Embryonic facial prominence (tissue), 1 donor: ENCODE measurements at regions not wholly inside any gene's neighbourhood (a gene's known extent, or its start where the extent isn't known, plus 50 kb on each side); places are given as distances from the start of the nearest gene placed in this dataset.
"Not testable (repeated sequence)": the region's sequence is repeated elsewhere in the genome, so short reads cannot be mapped to it uniquely, and the experiment has no call there.

Experiments used
- DNase-seq: peaks from one replicate; pipeline ENCODE4 v3.0.0-alpha.2; 2016; ENCODE audit errors: extremely low spot score

DNA sequence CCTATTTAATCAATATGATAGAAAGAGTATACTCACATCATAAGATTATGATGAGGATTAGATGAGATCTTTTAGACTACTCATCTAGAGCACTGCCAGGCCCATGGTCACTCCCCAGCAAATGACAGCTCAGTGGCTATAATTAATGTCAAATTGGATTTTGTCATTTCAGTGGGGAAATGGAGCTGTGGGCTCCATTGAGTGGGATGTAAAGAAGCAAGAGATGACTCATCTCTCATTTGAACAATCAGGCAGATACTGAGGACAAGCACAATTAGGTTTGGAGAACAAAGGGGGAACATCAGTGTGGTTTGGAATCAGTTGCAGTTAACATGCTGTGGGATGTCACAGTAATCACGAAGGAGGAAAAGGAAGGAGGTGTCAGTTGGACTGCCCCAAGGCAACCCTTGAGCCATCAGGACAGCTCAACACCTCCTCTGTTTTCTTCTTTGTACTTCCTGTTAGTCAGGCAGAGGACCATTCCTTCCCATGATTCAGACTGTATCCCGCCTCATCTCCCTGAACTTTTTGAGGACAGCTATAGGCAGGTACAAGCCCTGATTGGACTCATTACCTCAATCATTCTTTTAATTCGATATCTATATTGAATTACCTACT is 473.7 kb upstream of the ISX start:
- no peak for DNase-seq

DNA sequence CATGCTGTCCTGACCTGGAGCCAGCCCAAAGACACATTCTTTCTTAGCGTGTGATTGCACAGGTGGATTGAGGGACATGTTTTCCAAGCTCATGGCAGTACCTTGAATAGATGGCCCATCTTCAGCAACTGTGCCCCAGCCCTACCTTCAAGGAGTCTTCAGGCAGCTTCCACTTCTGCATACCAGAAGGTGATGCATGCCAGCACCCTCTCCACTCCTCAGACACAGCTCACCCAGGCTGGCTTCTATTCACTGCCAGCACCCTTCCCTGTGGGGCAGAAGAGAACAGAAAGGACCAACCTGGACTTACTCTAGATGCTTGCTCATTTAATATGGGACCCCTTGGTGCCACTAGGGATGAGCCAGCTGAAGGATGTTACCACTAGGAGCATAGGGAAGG is 466.4 kb upstream of the ISX start:
- DNase-seq, result no peak

DNA sequence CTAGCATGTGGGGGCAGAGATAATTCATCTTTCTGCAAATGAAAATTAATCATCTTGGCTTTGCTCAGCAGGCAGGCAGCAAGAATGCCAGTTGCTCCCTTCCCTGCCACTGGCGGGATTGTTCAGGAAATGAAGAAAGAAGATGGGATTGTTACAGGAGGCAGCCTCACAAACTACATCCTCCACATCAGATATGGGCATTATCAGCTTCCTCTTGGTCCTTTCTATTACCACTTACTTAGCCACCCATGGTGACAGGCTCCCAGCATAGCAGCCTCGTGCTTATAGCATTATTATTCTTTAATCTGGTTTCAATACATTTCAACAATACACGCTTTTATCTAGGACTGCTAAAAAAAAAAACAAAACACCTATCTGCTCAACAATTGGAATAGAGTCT is 461.6 kb upstream of the ISX start:
- DNase-seq, result no peak

DNA sequence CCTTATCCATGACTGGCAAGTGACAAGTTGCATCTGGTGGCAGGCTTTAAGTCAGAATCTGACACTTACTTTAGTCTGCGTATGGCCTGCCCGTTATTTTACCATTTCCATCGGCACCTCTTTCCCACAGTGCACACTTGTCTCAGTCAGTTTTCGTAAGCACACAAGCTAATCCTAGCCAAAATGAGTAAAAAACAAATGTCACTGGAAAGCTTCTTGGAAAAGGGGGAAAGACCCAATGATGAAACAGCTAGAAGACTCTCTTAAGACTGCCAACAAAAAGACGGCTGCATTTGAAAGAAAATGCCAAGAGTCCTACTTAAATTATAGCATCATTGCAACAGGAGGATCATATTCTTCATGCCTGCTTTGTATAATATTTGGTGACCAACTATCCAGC is 457.9 kb upstream of the ISX start:
- no peak for DNase-seq

DNA sequence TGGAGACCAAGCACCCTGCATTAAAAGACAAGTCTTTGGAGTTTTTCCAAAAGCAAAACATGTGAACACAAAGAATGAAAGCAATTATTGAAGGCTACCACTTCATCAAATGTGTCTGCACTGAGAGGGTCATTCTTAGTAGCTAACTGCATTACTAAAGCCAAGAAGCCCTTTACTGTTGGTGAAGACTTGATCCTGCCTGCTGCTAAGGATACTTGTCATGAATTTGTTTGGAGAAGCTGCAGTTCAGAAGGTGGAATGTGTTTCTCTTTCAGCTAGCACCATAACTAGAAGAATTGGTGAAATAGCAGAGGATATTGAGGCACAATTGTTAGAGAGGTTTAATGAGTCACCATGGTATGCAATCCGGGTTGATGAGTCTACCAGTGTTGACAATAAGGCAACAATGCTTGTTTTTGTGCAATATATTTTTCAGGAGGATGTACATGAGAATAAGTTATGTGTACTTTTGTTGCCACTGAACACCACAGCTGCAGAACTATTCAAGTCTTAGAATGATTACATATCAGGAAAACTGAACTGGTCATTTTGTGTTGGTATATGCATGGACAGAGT is 457.3 kb upstream of the ISX start:
- DNase-seq, result no peak

DNA sequence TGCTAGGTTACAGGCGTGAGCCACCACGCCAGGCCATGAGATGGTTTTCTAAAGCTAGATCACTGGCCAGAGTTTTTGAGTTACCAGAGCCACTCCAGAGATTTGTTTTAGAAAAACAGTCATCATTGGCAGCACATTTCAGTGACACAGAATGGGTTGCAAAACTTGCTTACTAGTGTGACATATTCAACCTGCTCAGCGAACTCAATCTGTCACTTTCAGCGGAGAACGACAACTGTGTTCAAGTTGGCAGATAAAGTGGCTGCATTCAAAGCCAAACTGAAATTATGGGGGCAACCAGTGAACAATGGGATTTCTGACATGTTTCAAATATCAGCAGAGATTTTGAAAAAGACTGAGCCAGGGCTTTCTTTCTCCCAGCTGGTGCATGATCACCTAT is 456.3 kb upstream of the ISX start:
- DNase-seq, result no peak

DNA sequence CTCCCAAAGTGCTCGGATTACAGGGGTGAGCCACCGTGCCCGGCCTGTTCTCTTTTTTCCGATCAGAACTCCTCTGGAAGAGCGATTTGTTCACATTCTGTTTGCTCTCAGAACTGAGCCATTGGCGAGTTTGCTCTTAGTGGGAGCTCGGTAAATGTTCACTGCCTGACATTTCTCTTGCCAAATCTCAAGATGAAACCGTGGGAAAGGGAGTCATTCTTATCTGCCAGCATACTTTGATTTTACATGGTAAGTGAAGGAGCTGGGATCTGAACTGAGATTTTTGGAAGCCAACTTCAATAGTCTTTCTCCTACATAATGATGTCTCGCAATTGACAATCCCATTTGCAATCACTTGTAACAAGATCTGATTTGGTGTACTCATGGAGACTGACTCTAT is 445.8 kb upstream of the ISX start:
- no peak for DNase-seq

DNA sequence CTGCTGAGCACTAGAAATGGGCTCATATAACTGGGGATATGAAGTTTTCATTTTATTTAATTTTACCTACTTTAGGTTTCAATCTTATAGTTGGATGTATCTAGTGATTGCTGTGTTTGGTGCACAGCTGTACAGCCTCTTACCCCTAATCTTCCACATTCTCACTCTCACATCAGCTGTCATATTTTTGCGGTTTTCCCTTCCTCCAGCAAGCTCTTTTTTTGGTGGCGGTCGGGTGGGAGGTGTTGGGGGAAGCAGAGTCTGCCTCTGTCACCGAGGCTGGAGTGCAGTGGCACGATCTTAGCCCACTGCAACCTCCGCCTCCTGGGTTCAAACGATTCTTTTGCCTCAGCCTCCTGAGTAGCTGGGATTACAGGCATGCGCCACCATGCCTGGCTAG is 445.1 kb upstream of the ISX start:
- DNase-seq, result no peak

DNA sequence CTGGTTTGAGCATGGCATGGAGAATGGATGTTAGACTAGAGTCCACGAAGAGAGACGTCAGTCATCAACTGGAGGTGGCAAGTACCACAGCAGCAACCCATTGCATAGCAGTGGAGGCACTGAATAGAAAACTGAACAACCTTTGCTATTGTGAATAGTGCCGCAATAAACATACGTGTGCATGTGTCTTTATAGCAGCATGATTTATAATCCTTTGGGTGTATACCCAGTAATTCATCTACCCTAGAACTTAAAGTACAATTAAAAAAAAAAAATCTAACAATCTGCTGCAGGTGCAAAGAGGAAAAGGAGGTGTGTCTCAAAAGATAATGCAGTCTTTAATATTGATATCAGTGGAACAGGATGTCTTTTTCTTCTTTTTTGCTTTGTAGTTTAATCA is 443.4 kb upstream of the ISX start:
- no peak for DNase-seq

DNA sequence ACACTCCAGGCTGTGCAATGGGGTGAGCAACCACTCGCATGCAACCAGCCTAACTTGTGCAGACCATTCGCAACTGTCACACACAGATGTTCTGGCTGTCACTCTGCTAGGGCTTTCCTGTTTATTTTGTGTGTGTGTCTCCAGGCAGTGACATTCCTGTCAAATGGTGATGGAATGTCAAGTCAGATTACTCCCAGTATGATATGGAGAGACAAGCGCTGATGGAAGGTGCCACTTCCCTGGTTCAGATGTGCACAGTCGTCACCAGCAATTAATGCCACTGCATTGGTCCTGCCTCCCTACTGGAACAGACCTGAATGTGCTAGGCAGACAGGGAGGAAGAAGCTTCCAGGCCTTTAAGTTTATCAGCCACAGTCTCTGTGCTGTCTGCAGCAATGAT is 442.4 kb upstream of the ISX start:
- no peak for DNase-seq

DNA sequence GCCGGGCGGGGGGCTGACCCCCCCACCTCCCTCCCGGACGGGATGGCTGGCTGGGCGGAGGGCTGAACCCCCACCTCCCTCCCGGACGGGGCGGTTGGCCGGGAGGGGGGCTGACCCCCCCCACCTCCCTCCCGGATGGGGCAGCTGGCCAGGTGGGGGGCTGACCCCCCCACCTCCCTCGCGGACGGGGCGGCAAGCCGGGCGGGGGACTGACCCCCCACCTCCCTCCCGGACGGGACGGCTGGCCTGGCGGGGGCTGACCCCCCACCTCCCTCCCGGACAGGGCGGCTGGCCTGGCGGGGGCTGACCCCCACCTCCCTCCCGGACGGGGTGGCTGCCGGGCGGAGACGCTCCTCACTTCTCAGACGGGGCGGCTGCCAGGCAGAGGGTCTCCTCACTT is 440.1 kb upstream of the ISX start:
- DNase-seq, result not testable (repeated sequence)

DNA sequence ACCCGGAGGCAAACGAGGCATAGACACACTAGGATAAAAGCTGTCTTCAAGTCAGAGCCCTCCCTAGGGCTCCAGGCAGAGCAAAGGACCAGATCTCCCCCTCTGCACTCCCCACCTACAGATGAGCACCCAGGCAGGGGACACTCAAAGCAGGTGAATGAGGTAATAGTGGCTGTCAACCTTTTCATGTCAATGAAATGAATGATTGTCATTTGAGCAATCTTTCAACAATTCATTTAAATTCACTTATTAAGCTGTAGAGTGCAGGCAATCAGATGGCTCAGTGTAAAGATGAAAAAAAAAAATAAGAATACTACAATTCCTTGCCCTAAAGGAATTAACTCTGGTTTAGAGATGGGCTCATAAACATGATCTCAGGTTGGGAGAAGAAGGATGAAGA is 427.8 kb upstream of the ISX start:
- DNase-seq, result no peak

DNA sequence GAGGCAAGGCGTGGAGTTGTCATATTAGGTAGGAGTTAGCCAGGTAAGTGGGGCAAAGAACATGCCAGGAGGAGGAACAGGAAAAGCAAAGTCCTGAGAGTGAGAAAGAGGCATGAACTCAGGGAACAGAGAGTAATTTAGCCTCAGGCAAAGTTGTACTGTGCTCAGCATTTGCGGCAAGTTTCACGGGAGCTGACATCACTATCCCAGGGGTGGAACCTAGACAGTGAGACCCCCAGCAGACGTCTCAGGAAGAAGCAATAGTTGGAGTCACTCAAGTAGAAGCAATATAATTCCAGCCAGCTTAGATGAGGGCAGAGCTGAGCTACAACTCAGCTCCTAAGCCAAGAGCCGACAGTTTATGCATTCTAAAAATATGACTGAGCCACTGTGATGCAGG is 426.0 kb upstream of the ISX start:
- no peak for DNase-seq

DNA sequence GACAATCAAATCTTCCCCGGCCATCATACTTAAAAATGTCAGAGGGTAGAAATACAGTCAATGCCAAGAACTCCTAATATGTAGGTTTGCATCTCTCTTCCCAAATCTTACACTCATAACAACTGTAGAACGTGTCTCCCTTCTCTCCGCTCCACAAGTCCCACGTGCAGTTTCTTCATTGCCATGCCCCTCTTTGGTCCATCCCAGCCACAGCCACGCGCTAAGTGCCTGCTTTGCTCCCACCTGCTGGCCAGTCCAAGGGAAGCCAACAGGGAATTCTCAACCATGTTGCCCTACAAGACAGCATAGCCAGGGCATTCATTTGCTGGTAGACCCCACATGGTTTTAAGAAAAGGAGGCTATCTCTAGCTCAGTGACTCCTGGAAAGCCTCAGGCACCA is 420.6 kb upstream of the ISX start:
- no peak for DNase-seq

DNA sequence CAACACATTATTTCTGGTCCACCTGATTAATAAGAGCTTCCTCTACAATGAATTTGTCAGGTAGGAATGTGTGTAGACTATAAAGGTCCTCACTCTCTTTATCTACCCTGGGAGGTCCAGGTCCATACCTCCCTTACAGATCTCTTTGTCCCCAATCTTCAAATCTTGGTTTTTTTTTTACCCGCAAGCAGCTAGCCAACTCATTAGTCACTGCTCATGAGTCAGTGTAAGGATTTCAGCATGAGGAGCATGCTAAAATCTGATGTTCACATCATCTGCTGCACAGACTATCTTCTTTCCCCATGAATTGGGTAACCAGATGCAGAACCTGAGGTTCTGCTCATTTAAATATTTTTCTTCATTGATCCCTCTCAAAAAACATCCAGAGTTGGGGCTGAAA is 397.0 kb upstream of the ISX start:
- DNase-seq, result no peak

DNA sequence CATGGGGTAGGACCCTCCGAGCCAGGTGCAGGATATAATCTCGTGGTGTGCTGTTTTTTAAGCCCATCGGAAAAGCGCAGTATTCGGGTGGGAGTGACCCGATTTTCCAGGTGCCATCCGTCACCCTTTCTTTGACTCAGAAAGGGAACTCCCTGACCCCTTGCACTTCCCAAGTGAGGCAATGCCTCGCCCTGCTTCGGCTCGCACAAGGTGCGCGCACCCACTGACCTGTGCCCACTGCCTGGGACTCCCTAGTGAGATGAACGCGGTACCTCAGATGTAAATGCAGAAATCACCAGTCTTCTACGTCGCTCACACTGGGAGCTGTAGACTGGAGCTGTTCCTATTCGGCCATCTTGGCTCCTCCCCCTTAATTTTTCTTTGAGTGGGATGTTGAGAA is 382.9 kb upstream of the ISX start:
- DNase-seq, result not testable (repeated sequence)

DNA sequence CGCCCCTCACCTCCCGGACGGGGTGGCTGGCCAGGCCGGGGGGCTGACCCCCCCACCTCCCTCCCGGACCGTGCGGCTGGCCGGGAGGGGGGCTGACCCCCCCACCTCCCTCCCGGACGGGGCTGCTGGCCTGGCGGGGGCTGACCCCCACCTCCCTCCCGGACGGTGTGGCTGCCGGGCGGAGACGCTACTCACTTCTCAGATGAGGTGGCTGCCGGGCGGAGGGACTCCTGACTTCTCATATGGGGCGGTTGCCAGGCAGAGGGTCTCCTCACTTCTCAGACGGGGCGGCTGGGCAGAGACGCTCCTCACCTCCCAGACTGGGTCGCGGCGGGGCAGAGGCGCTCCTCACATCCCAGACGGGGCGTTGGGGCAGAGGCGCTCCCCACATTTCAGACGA is 381.7 kb upstream of the ISX start:
- not testable (repeated sequence) for DNase-seq

DNA sequence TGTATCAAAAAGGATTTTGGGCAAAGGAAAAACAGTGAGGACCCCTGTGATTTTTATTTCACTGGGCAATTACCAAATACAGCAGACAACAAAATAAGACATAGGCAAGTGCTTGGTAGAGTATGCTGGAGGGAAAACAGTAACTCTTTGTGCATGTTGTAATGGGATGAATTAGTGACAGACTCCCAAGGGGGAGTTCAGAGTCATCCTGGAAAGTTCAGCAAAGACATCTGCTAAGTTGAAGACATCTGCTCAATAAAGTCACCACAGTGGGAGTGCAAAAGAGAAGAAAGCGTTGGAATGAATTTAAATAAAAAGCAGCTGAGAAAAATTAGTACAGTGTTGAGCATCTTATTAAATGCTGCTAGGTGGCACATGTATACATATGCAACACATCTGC is 378.8 kb upstream of the ISX start:
- no peak for DNase-seq

DNA sequence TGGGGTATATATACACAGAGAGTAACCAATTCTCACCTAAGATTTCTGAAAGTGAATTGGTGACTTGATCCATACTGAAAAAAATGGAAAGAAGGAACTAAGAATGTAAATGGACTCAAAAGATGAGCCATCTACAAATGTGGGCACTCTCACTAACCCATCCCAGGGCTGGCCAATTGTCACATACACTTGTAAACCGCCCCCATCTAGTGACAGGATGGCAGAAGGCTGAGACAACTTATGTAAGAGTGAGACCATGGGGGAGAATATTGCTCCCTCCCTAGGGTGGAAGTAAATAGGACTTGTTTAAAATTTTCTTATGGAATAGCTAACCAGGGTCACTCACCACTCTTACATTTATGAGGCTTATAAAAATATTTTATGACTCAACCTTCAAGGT is 377.1 kb upstream of the ISX start:
- DNase-seq, result no peak

DNA sequence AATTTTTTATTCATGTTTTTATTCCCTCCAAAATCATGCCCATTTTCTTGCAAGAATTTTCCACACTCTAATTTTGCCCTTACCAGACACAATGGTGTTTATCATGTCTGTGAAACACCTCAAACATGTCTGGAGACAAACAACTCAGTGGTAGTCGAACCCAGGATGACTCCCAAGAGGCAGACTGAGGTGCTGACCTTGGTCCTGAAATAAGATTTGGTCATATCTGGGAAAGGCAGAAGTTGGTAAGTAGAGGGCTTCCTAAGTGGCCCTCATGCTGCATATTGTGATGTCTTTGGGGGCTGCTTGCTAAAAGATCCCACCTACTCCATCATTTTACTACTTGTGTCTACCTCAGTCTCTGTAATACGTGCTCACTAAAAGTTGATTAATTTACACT is 369.4 kb upstream of the ISX start:
- DNase-seq, result no peak

DNA sequence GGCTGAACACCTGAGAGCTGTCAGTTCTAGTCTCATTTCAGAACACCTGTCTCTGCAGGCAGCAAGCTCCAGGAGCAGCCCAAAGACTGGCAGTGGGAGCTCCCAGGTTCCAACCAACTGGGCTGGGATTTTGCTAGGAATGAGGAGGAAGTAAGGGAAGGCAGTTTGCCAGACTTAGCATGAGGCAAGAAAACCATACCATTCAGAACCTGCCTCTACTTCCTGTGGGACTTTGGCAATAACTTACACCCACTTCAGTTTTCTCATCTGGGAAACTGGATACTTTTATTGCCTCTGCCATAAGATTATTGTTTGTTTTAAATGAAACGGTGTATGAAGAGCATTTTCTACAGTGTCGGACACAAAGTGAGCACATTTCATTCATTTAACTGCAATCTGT is 363.7 kb upstream of the ISX start:
- DNase-seq, result no peak

DNA sequence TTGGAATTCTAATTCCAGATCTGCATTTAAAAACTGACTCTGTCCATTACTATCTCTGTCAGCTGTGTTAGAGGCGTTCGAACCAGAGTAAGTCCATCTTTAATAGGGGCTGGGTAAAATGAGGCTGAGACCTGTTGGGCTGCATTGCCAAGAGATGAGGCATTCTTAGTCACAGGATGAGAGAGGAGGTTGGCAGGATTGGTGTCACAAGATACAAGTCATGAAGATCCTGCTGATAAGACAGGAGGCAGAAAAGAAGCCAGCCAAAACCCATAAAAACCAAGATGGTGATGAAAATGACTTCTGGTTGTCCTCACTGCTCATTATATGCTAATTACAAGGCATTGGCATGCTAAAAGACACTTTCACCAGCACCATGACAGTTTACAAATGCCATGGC is 356.3 kb upstream of the ISX start:
- no peak for DNase-seq

DNA sequence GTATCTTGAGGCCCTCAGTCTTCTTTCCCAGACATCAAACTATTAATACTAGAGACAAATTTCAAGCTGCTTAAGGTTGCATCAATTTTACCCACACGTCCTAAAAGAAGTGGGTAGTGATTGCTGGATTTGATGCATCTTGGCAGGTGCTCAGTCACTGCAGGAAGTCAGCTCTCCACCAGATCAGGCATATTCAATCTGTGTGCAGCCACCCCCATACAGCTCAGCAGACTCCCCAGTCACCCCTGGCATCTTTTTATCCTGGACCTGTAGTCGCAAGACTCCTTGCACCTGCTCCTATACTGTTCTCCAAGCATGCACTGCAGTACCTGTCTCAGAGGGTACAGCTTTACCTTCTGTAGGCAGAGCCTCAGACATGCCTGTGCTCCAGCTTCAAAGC is 343.1 kb upstream of the ISX start:
- DNase-seq, result no peak

DNA sequence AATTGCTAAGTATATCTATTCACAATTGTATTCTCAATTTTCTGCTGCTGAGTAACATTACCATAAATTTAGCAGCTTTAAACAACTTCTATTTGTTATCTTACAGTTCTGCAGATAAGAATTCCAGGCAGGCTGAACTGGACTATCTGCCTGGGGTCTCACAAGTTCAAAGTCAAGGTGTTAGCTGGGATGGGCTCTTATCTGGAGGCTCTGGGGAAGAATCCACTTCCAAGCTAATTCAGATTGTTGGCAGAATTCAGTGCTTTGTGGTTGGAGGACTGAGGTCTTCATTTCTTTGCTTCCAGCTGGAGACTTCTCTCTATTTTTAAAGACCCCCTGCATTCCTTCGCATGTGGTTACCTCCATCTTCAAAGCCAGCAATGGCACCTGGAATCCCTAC is 329.9 kb upstream of the ISX start:
- no peak for DNase-seq
